Activated T-cell treated with anti-CD3 and anti-CD28 coated beads, Interleukin-2, amount 50 U/mL, for 4 hours (primary cell): ENCODE measurements at regions not wholly inside any gene's neighbourhood (a gene's known extent, or its start where the extent isn't known, plus 50 kb on each side); places are given as distances from the start of the nearest gene placed in this dataset.

Experiments used
- ATAC-seq, 2 donors: fragments of 200-7000 bp; cut with Tn5 transposase; one replicate each; pipeline ENCODE4 v1.10.0; 2021
- DNase-seq: peaks from one replicate; pipeline ENCODE4 v3.0.0-alpha.2; 2020
- H3K27me3 Mint-ChIP-seq: one replicate; pipeline ENCODE4 v1.8.0; 2021; ENCODE audit warnings: low read depth, mixed read lengths
- H3K36me3 Mint-ChIP-seq: one replicate; pipeline ENCODE4 v1.8.0; 2022; ENCODE audit warnings: mixed read lengths; ENCODE audit not compliant: insufficient read depth
- H3K4me1 Mint-ChIP-seq: one replicate; pipeline ENCODE4 v1.8.0; 2021; ENCODE audit warnings: low read depth, mixed read lengths
- H3K4me3 Mint-ChIP-seq: one replicate; pipeline ENCODE4 v1.8.0; 2021; ENCODE audit warnings: mild to moderate bottlenecking, moderate library complexity, mixed read lengths
- H3K9me3 Mint-ChIP-seq: one replicate; pipeline ENCODE4 v1.8.0; 2021; ENCODE audit warnings: mixed read lengths

DNA sequence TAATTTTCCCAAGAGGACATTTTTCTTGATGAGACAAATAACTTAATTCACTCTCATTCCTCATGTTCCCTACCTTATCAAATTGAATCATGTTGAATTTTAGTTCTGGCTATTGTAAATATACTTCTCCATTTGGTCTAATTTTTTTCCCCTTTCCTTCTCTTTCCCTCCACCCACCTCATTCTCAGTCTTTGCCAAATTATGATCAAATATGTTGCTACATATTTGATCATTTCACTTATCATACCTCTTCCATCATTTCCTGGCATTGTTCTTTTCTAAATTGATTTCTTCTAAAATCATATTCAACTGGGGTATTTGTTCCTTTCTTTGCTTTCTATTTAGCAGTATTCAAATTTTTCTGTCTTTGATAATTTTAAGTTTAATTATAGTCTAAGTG is 52.3 kb downstream of the HDGFL1 start:
- Mint-ChIP-seq H3K36me3 (no peaks in the 10 kb centered on the region), H3K4me1 (no peaks in the 10 kb centered on the region), H3K27me3 (no peaks in the 10 kb centered on the region), H3K9me3 (peaks cover 11% of the 10 kb centered on the region), H3K4me3 (no peak overlapping the region)
- ATAC-seq (no peak), DNase-seq (no peak)

DNA sequence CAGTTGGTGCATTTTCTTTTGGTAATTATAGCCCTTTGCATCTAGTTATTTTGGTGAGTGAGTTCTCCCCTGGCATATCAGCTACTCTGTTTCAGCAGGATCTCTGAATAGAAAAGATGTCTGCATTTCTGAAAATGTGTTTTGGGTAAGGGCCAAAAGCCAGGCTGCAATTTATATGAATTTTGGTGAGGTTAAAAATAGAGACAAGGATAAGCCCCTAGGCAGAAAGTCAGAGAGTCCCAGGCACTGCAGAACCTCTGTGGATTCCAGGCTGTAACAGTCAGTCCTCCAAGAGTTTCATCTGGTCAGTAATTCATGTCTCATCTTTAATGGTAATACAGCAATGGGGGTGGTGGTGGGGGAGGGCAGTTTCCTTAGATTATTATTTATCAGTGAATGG is 53.0 kb downstream of the HDGFL1 start:
- Mint-ChIP-seq H3K4me3 (no peak overlapping the region), H3K4me1 (no peaks in the 10 kb centered on the region), H3K27me3 (no peaks in the 10 kb centered on the region), H3K36me3 (no peaks in the 10 kb centered on the region), H3K9me3 (peaks cover 15% of the 10 kb centered on the region)
- ATAC-seq = no peak
- DNase-seq = no peak

DNA sequence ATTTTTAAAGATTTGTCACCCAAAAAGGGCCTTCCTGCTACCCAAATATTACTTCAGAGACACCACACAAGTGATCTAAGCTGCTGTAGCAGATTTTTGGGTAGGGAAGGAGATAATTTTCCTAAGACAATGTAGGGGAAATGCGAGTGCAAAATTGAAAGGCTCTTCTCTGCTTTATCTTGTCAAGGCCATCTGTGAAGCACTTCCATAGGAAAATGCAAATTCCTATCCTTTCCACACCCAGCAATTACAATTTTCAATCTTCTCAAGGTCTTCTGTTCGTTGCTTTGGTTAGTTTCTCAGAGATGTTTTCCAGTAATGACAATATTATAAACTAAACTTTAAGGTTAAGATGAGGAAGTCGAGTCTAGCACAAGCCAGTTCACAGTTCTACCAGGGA is 53.4 kb downstream of the HDGFL1 start:
- H3K27me3 Mint-ChIP-seq = no peaks in the 10 kb centered on the region
- no peaks in the 10 kb centered on the region for H3K36me3 Mint-ChIP-seq
- DNase-seq (no peak), ATAC-seq (no peak)
- no peaks in the 10 kb centered on the region for H3K4me1 Mint-ChIP-seq
- no peak overlapping the region for H3K4me3 Mint-ChIP-seq
- H3K9me3 Mint-ChIP-seq = peaks cover 17% of the 10 kb centered on the region

DNA sequence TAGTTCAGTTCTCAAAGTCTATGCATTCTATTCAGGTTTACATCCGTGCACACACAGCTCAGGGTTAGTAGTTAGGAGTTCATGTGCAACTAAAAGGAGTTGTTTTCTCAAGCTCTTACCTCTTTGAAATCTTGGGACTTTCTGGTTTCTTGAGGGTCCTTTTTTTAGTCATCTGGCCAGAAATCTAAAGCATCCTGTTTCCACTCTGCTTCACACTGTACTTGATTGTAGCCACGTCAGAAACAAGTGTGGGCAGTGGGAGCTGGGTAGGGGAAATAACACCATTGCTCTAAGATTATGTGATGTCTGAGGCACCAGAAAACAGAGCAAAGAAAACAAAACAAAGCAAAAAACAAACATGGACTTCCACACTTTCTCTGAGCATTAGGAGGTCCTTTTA is 58.3 kb downstream of the HDGFL1 start:
- Mint-ChIP-seq H3K27me3 (no peaks in the 10 kb centered on the region), H3K36me3 (no peaks in the 10 kb centered on the region), H3K9me3 (peaks cover 17% of the 10 kb centered on the region), H3K4me1 (no peaks in the 10 kb centered on the region), H3K4me3 (no peak overlapping the region)
- ATAC-seq = no peak
- no peak for DNase-seq

DNA sequence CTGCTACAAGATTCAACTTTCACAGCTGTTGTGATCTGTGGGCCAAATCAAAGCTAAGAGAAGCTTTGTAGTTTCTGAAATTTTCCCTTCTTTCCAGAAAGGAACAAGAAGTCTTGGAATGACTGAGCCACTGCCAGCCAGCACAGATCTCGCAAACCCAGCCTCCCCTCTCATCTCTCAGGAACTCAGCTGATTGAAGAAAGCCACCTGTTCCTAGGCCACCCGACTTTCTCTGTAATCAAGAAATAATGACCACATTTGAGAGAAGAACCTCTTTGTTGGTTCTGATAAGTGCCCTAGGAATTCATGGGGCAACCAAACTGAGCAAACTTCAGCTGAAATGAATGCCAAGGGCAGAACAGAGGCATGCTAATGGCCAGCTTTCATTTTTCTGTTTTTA is 61.7 kb downstream of the HDGFL1 start:
- ATAC-seq = no peak
- H3K27me3 Mint-ChIP-seq = no peaks in the 10 kb centered on the region
- H3K9me3 Mint-ChIP-seq = peaks cover 17% of the 10 kb centered on the region
- no peaks in the 10 kb centered on the region for H3K4me1 Mint-ChIP-seq
- no peak for DNase-seq
- H3K36me3 Mint-ChIP-seq = no peaks in the 10 kb centered on the region
- H3K4me3 Mint-ChIP-seq = no peak overlapping the region

DNA sequence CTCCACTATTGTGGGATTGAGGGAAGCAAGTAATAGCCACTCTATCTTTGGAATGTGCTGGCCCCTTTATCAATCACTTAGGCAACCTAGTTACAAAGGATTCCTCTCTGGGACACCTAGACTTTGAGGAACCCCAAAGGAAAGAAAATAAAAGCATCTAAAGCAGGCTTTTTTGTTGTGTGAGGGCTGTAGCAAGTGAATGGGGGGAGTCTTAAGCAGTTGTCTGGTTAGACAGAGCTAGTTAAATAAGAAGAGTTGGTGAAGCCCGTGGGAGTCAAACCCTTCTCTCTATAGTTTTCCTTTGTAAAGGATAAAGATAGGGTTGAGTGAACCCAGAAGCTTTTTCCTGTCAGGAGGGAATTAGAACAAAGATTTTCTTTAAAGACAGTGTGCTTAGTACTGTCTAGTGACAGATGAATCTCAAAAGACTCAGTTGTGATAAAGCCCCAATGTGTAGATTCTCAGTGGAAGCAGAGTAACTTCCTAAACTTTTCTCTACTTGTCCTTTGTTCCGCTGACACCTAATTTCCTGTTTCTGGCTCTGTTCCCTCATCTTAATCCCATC is 63.3 kb downstream of the HDGFL1 start:
- Mint-ChIP-seq H3K4me3 (no peak overlapping the region), H3K27me3 (no peaks in the 10 kb centered on the region), H3K4me1 (no peaks in the 10 kb centered on the region), H3K9me3 (peaks cover 5% of the 10 kb centered on the region), H3K36me3 (no peaks in the 10 kb centered on the region)
- no peak for ATAC-seq
- no peak for DNase-seq

DNA sequence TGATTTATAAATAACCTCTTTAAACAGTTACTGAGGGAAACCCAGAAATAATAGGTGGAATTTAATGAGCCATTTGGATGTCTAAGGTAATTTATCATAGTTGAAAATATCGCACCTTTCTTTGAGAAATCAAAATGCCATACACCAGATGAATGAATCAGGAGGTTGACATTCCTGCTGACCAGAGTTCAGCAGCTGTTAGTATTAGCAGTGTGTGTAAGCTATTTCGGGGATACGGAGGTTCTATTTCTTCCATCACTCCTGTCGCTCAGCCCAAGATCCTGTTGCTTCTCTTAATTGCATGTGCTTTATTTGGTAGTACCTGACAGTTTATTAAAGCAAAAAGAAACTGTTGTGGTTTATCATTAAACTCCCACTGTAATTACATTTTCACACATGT is 67.1 kb downstream of the HDGFL1 start:
- Mint-ChIP-seq H3K27me3 (no peaks in the 10 kb centered on the region), H3K4me3 (no peak overlapping the region), H3K9me3 (no peaks in the 10 kb centered on the region), H3K36me3 (no peaks in the 10 kb centered on the region), H3K4me1 (no peaks in the 10 kb centered on the region)
- DNase-seq (no peak), ATAC-seq (no peak)

DNA sequence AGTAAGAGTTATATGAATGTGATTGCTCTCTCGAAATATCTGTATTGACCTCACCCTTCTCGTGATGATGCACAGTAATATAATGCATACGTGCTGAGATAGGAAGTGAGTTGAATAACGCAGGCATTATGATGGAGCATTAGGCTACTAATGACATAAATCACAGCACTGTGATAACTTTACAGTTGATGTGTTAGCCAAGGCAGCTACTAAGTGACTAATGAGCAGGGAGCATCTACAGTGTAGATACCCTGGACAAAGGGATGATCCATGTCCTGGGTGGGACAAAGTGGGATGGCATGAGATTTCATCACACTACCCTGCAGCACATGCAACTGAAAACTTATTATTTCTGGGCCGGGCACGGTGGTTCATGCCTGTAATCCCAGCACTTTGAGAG is 68.4 kb downstream of the HDGFL1 start:
- H3K9me3 Mint-ChIP-seq = no peaks in the 10 kb centered on the region
- DNase-seq (no peak), ATAC-seq (no peak)
- H3K4me1 Mint-ChIP-seq = no peaks in the 10 kb centered on the region
- no peaks in the 10 kb centered on the region for H3K27me3 Mint-ChIP-seq
- H3K36me3 Mint-ChIP-seq = no peaks in the 10 kb centered on the region
- no peak overlapping the region for H3K4me3 Mint-ChIP-seq

DNA sequence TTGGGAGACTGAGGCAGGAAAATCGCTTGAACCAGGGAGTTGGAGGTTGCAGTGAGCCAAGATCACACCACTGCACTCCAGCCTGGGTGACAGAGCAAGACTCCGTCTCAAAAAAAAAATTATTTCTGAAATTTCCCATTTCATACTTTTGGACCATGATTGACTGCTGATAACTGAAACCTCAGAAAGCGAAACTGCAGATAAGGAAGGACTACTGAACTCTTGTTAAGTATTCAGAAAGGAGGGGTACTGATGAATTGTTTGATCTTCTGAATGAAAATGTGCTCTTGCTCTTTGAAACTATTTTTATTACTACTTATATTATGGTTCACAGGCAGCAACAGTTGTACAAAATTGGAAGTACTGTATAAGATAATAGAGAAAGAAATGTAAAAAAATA is 69.0 kb downstream of the HDGFL1 start:
- Mint-ChIP-seq H3K4me3 (no peak overlapping the region), H3K9me3 (no peaks in the 10 kb centered on the region), H3K36me3 (no peaks in the 10 kb centered on the region), H3K4me1 (no peaks in the 10 kb centered on the region), H3K27me3 (no peaks in the 10 kb centered on the region)
- DNase-seq (no peak), ATAC-seq (no peak)

DNA sequence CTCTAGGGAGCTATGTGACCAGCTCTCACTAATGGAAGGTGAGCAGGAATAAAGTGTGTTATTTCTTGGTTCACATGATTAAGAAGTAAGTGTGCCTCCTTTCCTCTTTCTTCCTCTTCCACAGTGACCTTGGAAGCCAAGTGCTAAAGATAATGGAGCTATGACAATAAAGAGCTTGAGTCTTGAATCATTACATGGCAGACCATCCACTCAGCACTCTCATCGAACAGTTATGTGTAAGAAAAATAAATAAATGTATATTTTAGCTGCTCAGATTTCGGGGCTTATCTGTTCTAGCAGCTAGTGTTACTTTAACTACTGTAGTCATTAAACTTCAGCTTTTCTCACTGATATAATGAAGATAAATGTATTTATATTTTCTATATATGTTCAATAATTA is 72.9 kb downstream of the HDGFL1 start:
- Mint-ChIP-seq H3K9me3 (no peaks in the 10 kb centered on the region), H3K4me1 (no peaks in the 10 kb centered on the region), H3K36me3 (no peaks in the 10 kb centered on the region), H3K4me3 (no peak overlapping the region), H3K27me3 (no peaks in the 10 kb centered on the region)
- no peak for ATAC-seq
- DNase-seq = no peak

DNA sequence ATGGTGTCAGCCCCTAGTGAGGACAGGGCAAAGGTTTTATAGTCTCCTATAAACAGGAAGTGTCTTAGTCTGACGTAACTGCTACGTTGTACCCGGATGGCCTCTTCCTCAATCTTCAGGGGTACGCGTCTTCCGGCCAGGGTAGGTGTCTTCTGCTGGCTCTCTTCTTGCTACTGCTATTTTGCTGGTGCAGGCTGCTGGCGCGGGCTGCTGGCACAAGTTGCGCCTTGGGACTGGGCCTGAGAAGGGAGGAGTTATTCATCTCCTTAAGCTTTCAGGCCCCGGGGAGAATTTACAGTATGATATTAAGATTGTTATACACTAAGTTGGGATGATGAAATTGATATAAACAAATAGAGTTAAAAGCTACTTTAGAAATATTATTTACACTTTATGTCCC is 74.4 kb downstream of the HDGFL1 start:
- no peaks in the 10 kb centered on the region for H3K4me1 Mint-ChIP-seq
- no peaks in the 10 kb centered on the region for H3K27me3 Mint-ChIP-seq
- DNase-seq (no peak), ATAC-seq (no peak)
- no peaks in the 10 kb centered on the region for H3K9me3 Mint-ChIP-seq
- H3K4me3 Mint-ChIP-seq = no peak overlapping the region
- H3K36me3 Mint-ChIP-seq = no peaks in the 10 kb centered on the region

DNA sequence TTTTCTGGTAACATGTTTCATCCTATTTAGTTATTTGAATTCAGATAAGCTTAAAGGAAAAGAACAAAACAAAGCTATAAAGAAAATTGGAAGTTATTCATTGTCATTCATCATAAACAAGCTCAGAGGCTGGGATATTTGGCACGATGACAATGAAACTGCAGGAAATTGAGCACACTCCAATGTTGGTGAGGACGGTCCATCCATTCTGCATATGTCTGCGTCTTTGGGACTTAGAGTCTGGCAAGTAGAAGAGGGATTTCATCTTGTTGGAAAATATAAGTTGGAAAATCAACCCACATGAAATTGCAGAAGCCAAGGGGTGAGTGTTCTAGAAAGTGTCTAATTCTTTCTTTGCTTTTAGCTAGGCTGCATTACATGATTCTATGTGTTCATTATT is 78.4 kb downstream of the HDGFL1 start:
- ATAC-seq = no peak

DNA sequence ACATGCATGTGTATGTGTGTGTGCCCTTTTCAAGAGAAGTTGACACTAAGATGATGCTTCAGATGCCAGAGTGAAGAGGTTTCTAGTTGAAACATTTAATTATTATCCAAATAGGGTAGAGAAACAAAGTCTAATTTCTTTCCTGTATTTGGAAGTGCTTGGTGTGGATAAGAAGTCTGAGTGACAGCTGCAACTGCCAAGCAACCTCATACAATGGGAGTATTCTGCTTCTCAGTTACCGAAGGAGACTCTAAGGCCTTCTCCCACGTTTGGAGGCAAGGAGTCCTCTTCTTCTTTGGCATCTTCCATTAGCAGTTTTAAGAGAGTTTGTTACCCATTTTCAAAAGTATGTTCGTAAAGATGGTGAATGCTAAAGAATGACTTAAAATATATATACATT is 82.4 kb downstream of the HDGFL1 start:
- H3K27me3 Mint-ChIP-seq = no peaks in the 10 kb centered on the region
- no peak for DNase-seq

More for the DNA sequence above, 78.4 kb downstream of the HDGFL1 start:
- H3K4me1 Mint-ChIP-seq = no peaks in the 10 kb centered on the region
- DNase-seq = no peak
- no peaks in the 10 kb centered on the region for H3K9me3 Mint-ChIP-seq
- no peaks in the 10 kb centered on the region for H3K27me3 Mint-ChIP-seq
- H3K36me3 Mint-ChIP-seq = no peaks in the 10 kb centered on the region
- no peak overlapping the region for H3K4me3 Mint-ChIP-seq

DNA sequence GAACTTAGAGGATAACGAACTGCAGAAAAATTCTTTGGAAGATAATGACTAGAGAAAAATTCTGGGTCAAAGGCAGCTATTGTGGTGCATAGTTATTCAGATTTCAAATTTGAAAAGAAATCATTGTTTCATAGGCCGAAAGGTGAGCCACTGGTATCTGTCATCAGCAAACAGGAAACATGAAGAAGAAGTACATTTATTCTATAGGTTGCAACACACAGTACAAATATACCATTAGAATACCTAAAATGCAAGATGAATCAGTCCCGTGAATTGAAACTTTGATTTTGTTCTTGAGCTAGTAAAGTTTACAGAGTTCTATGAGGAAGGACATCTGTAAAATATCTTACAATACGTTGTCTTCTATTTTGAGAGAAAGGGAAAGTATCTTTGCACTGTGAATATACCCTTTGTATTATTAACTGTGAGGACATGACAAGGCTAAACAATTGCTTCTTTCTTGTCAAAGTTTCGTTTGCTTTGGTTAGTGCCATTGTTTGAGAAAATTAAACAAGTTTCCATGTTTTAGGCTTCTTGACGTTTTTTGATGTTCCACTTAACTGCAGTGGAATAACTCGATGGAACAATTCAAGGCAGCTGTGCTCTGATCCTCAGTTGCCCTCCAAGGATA is 84.7 kb downstream of the HDGFL1 start:
- no peaks in the 10 kb centered on the region for H3K36me3 Mint-ChIP-seq
- H3K27me3 Mint-ChIP-seq = no peaks in the 10 kb centered on the region
- H3K9me3 Mint-ChIP-seq = no peaks in the 10 kb centered on the region
- H3K4me1 Mint-ChIP-seq = no peaks in the 10 kb centered on the region
- no peak overlapping the region for H3K4me3 Mint-ChIP-seq
- DNase-seq (no peak), ATAC-seq (no peak)

More for the DNA sequence above, 82.4 kb downstream of the HDGFL1 start:
- no peak for ATAC-seq
- Mint-ChIP-seq H3K4me1 (no peaks in the 10 kb centered on the region), H3K9me3 (no peaks in the 10 kb centered on the region), H3K4me3 (no peak overlapping the region), H3K36me3 (no peaks in the 10 kb centered on the region)

DNA sequence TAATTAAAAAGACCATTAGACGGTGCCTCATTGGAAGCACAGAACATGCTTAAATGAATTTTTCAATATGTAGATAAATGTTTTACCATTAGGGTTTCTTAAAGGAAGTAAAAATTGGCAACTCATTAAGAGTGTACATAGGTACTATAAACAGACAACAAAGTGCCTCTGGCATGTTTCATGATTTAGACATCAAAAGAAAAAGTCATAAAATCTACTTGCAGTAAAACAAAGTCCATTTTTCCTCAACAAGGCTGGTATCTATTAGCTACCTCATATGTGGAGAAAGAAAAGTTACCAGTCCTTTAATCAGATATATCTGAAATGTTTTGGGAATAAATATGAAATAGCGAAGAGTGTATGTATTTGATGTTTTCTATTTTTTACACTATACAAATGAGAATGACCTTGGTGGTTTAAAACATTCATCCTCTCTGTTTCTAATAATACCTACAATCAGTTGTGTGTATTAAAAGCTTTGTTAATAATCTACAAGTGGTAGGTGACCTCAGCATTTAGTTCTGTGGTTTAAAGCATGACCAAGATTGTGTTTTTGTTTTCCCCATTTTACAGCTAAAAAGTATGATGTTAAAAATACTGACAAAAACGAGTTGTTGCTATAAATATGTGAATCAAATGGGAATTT is 87.5 kb downstream of the HDGFL1 start:
- Mint-ChIP-seq H3K9me3 (no peaks in the 10 kb centered on the region), H3K27me3 (no peaks in the 10 kb centered on the region), H3K4me3 (no peak overlapping the region), H3K36me3 (no peaks in the 10 kb centered on the region), H3K4me1 (no peaks in the 10 kb centered on the region)
- DNase-seq (no peak), ATAC-seq (no peak)
